Thoracic aorta (tissue), 2 donors: ENCODE measurements at regions not wholly inside any gene's neighbourhood (a gene's known extent, or its start where the extent isn't known, plus 50 kb on each side); places are given as distances from the start of the nearest gene placed in this dataset.

Source experiments
- ATAC-seq: fragments of 150-250 bp; one replicate; pipeline ENCODE4 v1.8.0; 2017; ENCODE audit warnings: low read depth; ENCODE audit not compliant: insufficient number of reproducible peaks, low FRiP score
- DNase-seq: peaks from one replicate; pipeline ENCODE4 v3.0.0-alpha.2; 2020; ENCODE audit warnings: low spot score
- H3K27ac ChIP-seq, 2 donors: fragments of 200-600 bp; sonication (generic); 1 replicate in 1 of 2; 2 replicates in 1 of 2; pipeline ENCODE4 v1.5.1; 2016; ENCODE audit warnings: mild to moderate bottlenecking in 2 of 2, moderate library complexity in 2 of 2
- H3K27me3 ChIP-seq: fragments of 200-600 bp; sonication (generic); replicated peaks from 2 replicates; pipeline ENCODE4 v1.6.0; 2016; ENCODE audit warnings: mild to moderate bottlenecking; ENCODE audit not compliant: insufficient read depth
- H3K36me3 ChIP-seq: fragments of 200-600 bp; sonication (generic); one replicate; pipeline ENCODE4 v1.5.1; 2016
- H3K4me1 ChIP-seq, 2 donors: fragments of 200-600 bp; sonication (generic); 1 replicate in 1 of 2; 2 replicates in 1 of 2; pipeline versions ENCODE4 v1.5.1 to v1.6.0; 2016; ENCODE audit warnings: low read depth in 2 of 2, mild to moderate bottlenecking in 1 of 2; ENCODE audit not compliant: control insufficient read depth in 1 of 2
- H3K4me3 ChIP-seq: fragments of 200-600 bp; sonication (generic); 2 replicates; pipeline ENCODE4 v1.5.1; 2016; ENCODE audit warnings: mild to moderate bottlenecking
- H3K9me3 ChIP-seq: fragments of 200-600 bp; sonication (generic); 2 replicates; pipeline ENCODE4 v1.5.1; 2016
- CTCF ChIP-seq: fragments of 200-600 bp; sonication (generic); IDR thresholded peaks from one replicate; pipeline ENCODE4 v1.5.1; 2019; ENCODE audit warnings: antibody characterized with exemption

- no peaks in the 10 kb centered on the region for H3K27me3 ChIP-seq
- DNase-seq: no peak
- H3K9me3 ChIP-seq: no peaks in the 10 kb centered on the region
- no peaks in the 10 kb centered on the region for H3K36me3 ChIP-seq
- H3K4me1 ChIP-seq: no peaks in the 10 kb centered on the region
- no peak for TF ChIP-seq CTCF
- H3K27ac ChIP-seq: no peak overlapping the region
- H3K4me3 ChIP-seq: no peak overlapping the region
- no peak for ATAC-seq
These were observed 203.5 kb upstream of the E2F8 start for GRCh38 chr11:19444231-19444630.

- H3K4me1 ChIP-seq: peaks cover 0 to 7% of the 10 kb centered on the region in 2 donors
- H3K36me3 ChIP-seq: no peaks in the 10 kb centered on the region
- ATAC-seq (no peak), DNase-seq (no peak)
- H3K9me3 ChIP-seq: no peaks in the 10 kb centered on the region
- no peak overlapping the region for H3K27ac ChIP-seq
- no peak for TF ChIP-seq CTCF
- H3K4me3 ChIP-seq: no peak overlapping the region
- H3K27me3 ChIP-seq: no peaks in the 10 kb centered on the region
These were observed 201.8 kb upstream of the E2F8 start for GRCh38 chr11:19442554-19442910.

GRCh38 chr11:19441752-19442553, 201.2 kb upstream of the E2F8 start:
- Histone ChIP-seq H3K4me3 (no peak overlapping the region), H3K36me3 (no peaks in the 10 kb centered on the region), H3K9me3 (no peaks in the 10 kb centered on the region), H3K4me1 (peaks cover 0 to 10% of the 10 kb centered on the region in 2 donors), H3K27ac (no peak overlapping the region), H3K27me3 (no peaks in the 10 kb centered on the region)
- no peak for ATAC-seq
- DNase-seq: peak; percentile 13
- no peak for TF ChIP-seq CTCF

- ATAC-seq (no peak), DNase-seq (no peak)
- Histone ChIP-seq H3K4me1 (peaks cover 0 to 10% of the 10 kb centered on the region in 2 donors), H3K27me3 (no peaks in the 10 kb centered on the region), H3K27ac (no peak overlapping the region), H3K36me3 (no peaks in the 10 kb centered on the region), H3K4me3 (no peak overlapping the region), H3K9me3 (no peaks in the 10 kb centered on the region)
- no peak for TF ChIP-seq CTCF
These were observed 200.5 kb upstream of the E2F8 start for GRCh38 chr11:19441288-19441687.

- ATAC-seq: no peak
These were observed 197.0 kb upstream of the E2F8 start for GRCh38 chr11:19437760-19438159.

More at GRCh38 chr11:19437760-19438159, 197.0 kb upstream of the E2F8 start:
- Histone ChIP-seq H3K4me1 (peaks cover 0 to 10% of the 10 kb centered on the region in 2 donors), H3K36me3 (no peaks in the 10 kb centered on the region), H3K27ac (no peak overlapping the region), H3K27me3 (no peaks in the 10 kb centered on the region), H3K4me3 (no peak overlapping the region), H3K9me3 (no peaks in the 10 kb centered on the region)
- no peak for DNase-seq
- no peak for TF ChIP-seq CTCF
